ENCODE measurements at regions not wholly inside any gene's neighbourhood (a gene's known extent, or its start where the extent isn't known, plus 50 kb on each side); places are given as distances from the start of the nearest gene placed in this dataset.

DNA sequence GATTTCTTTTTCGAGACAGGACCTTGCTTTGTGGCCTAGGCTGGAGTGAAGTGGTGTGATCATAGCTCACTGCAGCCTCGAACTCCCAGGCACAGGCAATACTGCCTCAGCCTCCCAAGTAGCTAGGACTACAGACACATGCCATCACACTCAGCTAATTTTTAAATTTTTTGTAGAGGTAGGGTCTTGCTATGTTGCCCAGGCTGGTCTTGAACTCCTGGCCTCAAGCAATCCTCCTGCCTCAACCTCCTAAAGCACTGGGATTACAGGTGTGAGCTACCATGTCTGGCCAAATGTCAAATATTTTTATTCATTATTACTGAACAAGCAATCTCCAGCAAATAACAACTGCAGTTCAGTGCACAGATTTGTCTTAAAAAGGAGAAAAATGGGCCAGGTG lies 131.7 kb upstream of the IFNGR1 start:
- no peak overlapping the region for H3K4me3 ChIP-seq (ENCODE audit: low read depth, poor library complexity, severe bottlenecking)
- TF ChIP-seq POLR2A (IDR thresholded peaks at IDR 0.05) = no peak
- TF ChIP-seq, protein P1, sequence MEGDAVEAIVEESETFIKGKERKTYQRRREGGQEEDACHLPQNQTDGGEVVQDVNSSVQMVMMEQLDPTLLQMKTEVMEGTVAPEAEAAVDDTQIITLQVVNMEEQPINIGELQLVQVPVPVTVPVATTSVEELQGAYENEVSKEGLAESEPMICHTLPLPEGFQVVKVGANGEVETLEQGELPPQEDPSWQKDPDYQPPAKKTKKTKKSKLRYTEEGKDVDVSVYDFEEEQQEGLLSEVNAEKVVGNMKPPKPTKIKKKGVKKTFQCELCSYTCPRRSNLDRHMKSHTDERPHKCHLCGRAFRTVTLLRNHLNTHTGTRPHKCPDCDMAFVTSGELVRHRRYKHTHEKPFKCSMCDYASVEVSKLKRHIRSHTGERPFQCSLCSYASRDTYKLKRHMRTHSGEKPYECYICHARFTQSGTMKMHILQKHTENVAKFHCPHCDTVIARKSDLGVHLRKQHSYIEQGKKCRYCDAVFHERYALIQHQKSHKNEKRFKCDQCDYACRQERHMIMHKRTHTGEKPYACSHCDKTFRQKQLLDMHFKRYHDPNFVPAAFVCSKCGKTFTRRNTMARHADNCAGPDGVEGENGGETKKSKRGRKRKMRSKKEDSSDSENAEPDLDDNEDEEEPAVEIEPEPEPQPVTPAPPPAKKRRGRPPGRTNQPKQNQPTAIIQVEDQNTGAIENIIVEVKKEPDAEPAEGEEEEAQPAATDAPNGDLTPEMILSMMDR (IDR thresholded peaks at IDR 0.05) = no peak
- intact Hi-C loops (cut with DNase I; ENCODE audit: low total_unique reads) = no loop called here
- DNase-seq (ENCODE audit: low spot score in 2 of 2) = no peak
- 91 to 100% methylated on average over 2 of the region's 2 CpGs for WGBS, 2 donors

DNA sequence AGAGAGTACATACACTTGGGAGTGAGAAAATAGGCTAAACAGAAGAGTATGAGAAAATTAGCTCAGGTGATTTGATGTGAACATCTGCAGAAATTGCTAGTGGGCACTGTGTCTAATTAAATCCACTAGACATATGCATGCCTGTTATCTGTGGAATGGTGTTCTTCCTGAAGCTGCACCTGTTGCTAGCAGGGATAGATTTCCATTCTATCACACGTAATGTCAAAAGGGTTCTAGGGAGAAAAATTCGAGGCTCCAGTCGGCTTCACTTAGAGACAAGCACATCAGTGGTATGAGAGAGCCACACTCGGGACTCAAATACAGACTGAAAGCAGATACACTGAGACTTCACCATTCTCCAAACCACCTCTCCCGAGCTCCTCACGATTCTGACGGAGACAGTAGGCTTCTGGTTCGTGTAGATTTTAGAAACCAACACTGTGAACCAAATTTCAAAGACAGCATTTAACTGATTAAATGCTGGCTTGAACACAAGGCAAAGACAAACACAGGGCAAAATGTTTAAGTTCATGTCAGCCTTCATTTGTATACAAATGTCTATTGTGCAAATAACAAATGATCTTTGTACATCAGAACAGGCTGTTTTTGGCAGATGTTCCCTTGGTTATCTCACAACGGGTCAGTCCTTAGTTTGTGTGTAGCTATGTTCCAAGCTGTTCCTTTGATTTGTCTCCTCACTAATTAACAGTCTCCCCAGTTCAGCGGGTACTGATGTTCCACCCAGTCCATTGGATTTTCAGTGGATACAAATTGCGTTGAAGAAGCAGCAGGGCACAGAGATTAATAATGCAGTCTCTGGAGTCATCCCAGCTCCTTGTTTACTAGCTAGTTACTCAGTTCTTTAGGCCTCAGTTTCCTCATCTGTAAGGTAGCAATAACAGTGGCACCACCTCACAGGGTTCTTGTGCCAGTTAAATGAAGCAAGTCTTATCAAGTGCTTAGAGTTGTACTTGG lies 131.0 kb upstream of the IFNGR1 start:
- H3K4me3 ChIP-seq (ENCODE audit: low read depth, poor library complexity, severe bottlenecking) = no peak overlapping the region
- DNase-seq (ENCODE audit: low spot score in 2 of 2) = no peak
- intact Hi-C loops (cut with DNase I; ENCODE audit: low total_unique reads) = no loop called here
- TF ChIP-seq, protein P1 (IDR thresholded peaks at IDR 0.05) = no peak
- TF ChIP-seq POLR2A (IDR thresholded peaks at IDR 0.05) = no peak
- WGBS, 2 donors = 70 to 78% methylated on average over 11 of the region's 11 CpGs

DNA sequence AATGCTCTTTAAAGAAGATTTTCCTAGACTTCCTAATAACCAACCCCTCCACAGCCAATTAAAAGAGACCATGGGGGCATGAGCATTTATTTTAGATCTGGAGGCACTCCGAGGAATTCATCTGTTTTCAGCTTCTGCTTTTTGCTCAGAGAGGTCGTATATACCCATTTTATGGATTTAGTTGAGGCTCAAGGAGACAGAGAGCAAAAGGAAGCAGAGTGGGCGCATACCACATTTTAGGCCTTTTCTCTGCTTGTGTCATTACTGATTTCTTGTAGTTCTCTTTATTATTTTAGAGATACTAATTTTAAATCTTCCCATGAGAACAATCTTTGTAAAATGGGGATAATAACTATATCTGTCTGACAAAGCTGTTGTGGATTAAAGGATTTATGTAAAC lies 129.6 kb upstream of the IFNGR1 start:
- 92 to 95% methylated on average over 3 of the region's 3 CpGs for WGBS, 2 donors
- intact Hi-C loops (cut with DNase I; ENCODE audit: low total_unique reads) = no loop called here
- no peak for DNase-seq (ENCODE audit: low spot score in 2 of 2)
- TF ChIP-seq POLR2A (IDR thresholded peaks at IDR 0.05) = no peak
- TF ChIP-seq, protein P1 (IDR thresholded peaks at IDR 0.05) = no peak
- H3K4me3 ChIP-seq (ENCODE audit: low read depth, poor library complexity, severe bottlenecking) = no peak overlapping the region

GRCh38 chr6:137343241-137343640 lies 124.1 kb upstream of the IFNGR1 start:
- WGBS, 2 donors = 92 to 96% methylated on average over 3 of the region's 3 CpGs
- TF ChIP-seq, protein P1 (IDR thresholded peaks at IDR 0.05) = no peak
- TF ChIP-seq POLR2A (IDR thresholded peaks at IDR 0.05) = no peak
- H3K4me3 ChIP-seq (ENCODE audit: low read depth, poor library complexity, severe bottlenecking) = no peak overlapping the region
- no peak for DNase-seq (ENCODE audit: low spot score in 2 of 2)
- intact Hi-C loops (cut with DNase I; ENCODE audit: low total_unique reads) = no loop called here

DNA sequence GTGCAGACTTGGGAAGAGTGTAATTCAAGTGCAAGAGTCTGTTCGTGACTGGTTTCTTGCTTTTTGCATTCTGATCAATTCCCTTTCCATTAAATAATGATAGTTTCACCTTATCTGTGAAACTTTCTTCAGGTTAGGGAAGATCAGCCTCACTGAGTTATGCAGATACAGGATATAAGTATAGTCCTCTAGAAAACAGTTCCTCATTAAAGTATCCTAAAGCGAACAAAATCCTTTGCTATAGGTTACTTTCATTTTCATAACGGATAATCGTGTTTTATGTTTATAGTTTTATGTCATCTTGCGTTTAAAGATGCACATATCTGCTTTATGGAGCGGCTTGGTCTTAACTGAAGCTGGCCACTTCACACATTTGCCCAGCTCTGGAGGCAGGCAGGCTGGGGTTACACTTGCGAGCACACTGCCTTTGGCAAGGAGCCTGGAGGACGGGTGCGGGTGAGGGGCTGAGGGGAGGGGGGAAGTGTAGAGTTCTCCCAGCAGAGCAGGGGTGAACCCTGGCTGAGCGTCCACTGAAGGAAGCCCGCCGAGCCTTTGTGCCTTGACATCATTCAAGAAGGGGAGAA lies 123.5 kb upstream of the IFNGR1 start:
- TF ChIP-seq POLR2A (IDR thresholded peaks at IDR 0.05) = no peak
- TF ChIP-seq, protein P1 (IDR thresholded peaks at IDR 0.05) = no peak
- H3K4me3 ChIP-seq (ENCODE audit: low read depth, poor library complexity, severe bottlenecking) = no peak overlapping the region
- DNase-seq (ENCODE audit: low spot score in 2 of 2) = no peak
- intact Hi-C loops (cut with DNase I; ENCODE audit: low total_unique reads) = no loop called here
- WGBS, 2 donors = 53 to 56% methylated on average over 12 of the region's 12 CpGs

Measured in lower leg skin (tissue), 4 donors.